ENCODE measurements at regions not wholly inside any gene's neighbourhood (a gene's known extent, or its start where the extent isn't known, plus 50 kb on each side); places are given as distances from the start of the nearest gene placed in this dataset.

- no peak overlapping the region for H3K4me2 ChIP-seq (ENCODE audit: low read length)
- no peaks in the 10 kb centered on the region for H3K79me2 ChIP-seq (ENCODE audit: control insufficient read depth, low read length)
- H3K9me3 ChIP-seq (ENCODE audit: control insufficient read depth, insufficient read depth, low read length), result no peaks in the 10 kb centered on the region
These were observed 159.4 kb upstream of the UBE2E1 start for GRCh38 chr3:23646184-23646920.

GRCh38 chr3:23647706-23648258, 158.0 kb upstream of the UBE2E1 start:
- TF ChIP-seq CTCF (IDR thresholded peaks at IDR 0.05; ENCODE audit: low read depth, low read length, poor library complexity, severe bottlenecking) (no peak), EZH2phosphoT487 (IDR thresholded peaks at IDR 0.05; ENCODE audit: borderline replicate concordance, low read length) (no peak)
- H3K27me3 ChIP-seq (ENCODE audit: control insufficient read depth, low read length), result 0 out of 2 replicates have a peak, but pooled peaks cover 2% of the 10 kb centered on the region
- no peaks in the 10 kb centered on the region for H3K9me2 ChIP-seq (replicated peaks; ENCODE audit: control insufficient read depth, low read length)
- H3K27ac ChIP-seq (ENCODE audit: low read depth, low read length), result no peak overlapping the region
- no peaks in the 10 kb centered on the region for H3K79me2 ChIP-seq (ENCODE audit: control insufficient read depth, low read length)
- H3K9me3 ChIP-seq (ENCODE audit: control insufficient read depth, insufficient read depth, low read length), result no peaks in the 10 kb centered on the region
- H3K4me3 ChIP-seq (ENCODE audit: low read length), result no peak overlapping the region
- no peaks in the 10 kb centered on the region for H4K20me1 ChIP-seq (ENCODE audit: control insufficient read depth, insufficient read depth, low read depth, low read length)
- H3F3A ChIP-seq (ENCODE audit: control insufficient read depth, insufficient read depth), result no peaks in the 10 kb centered on the region
- H3K4me1 ChIP-seq (ENCODE audit: control insufficient read depth, low read length), result peaks cover 23% of the 10 kb centered on the region
- H3K4me2 ChIP-seq (ENCODE audit: low read length), result no peak overlapping the region
- H3K36me3 ChIP-seq (ENCODE audit: control insufficient read depth, low read length), result no peaks in the 10 kb centered on the region

More at GRCh38 chr3:23646184-23646920, 159.4 kb upstream of the UBE2E1 start:
- Histone ChIP-seq H3K4me3 (ENCODE audit: low read length) (no peak overlapping the region), H3K27me3 (ENCODE audit: control insufficient read depth, low read length) (0 out of 2 replicates have a peak, but pooled peaks cover 2% of the 10 kb centered on the region), H3K4me1 (ENCODE audit: control insufficient read depth, low read length) (peaks cover 23% of the 10 kb centered on the region), H3K9me2 (replicated peaks; ENCODE audit: control insufficient read depth, low read length) (no peaks in the 10 kb centered on the region), H3F3A (ENCODE audit: control insufficient read depth, insufficient read depth) (no peaks in the 10 kb centered on the region), H4K20me1 (ENCODE audit: control insufficient read depth, insufficient read depth, low read depth, low read length) (no peaks in the 10 kb centered on the region), H3K27ac (ENCODE audit: low read depth, low read length) (no peak overlapping the region), H3K36me3 (ENCODE audit: control insufficient read depth, low read length) (no peaks in the 10 kb centered on the region)
- TF ChIP-seq EZH2phosphoT487 (IDR thresholded peaks at IDR 0.05; ENCODE audit: borderline replicate concordance, low read length) (no peak), CTCF (IDR thresholded peaks at IDR 0.05; ENCODE audit: low read depth, low read length, poor library complexity, severe bottlenecking) (no peak)

DNA sequence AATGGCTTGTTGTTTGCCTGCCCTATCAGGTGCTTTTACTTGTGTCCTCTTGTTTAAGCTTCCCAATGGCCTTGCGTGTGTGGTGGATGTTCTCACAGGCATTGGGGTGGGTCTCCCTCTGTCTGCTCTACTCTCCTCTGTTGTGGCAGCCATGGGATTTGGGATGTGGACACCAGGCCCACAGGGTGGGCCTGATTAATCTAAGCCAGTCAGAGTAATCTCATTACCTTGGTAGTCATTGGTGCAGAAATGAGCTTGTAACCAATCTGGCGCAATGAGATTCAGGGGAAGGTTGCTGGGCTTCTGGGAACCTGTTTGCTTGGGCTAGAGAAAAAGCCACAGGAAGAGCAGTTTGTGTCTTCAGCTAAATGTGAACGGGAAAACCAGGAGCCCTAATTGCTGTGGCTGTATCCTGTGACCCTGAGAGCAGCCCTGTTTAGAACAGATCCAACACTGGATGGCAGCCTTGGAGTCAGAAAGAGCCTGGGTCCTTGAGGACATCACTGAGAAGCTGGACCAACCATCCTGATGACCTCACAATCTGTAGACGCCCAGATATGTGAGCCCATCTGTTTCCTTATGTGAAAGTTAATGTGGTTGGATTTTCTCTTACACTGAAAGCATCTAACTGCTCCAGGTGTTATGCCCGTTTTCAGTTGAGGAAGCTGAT, 157.3 kb upstream of the UBE2E1 start:
- Histone ChIP-seq H3K9me3 (ENCODE audit: control insufficient read depth, insufficient read depth, low read length) (no peaks in the 10 kb centered on the region), H3K79me2 (ENCODE audit: control insufficient read depth, low read length) (no peaks in the 10 kb centered on the region), H3K27me3 (ENCODE audit: control insufficient read depth, low read length) (0 out of 2 replicates have a peak, but pooled peaks cover 2% of the 10 kb centered on the region), H3K4me2 (ENCODE audit: low read length) (no peak overlapping the region), H3F3A (ENCODE audit: control insufficient read depth, insufficient read depth) (peaks cover 3% of the 10 kb centered on the region), H3K27ac (ENCODE audit: low read depth, low read length) (no peak overlapping the region), H3K36me3 (ENCODE audit: control insufficient read depth, low read length) (no peaks in the 10 kb centered on the region), H4K20me1 (ENCODE audit: control insufficient read depth, insufficient read depth, low read depth, low read length) (no peaks in the 10 kb centered on the region), H3K4me3 (ENCODE audit: low read length) (no peak overlapping the region), H3K9me2 (replicated peaks; ENCODE audit: control insufficient read depth, low read length) (no peaks in the 10 kb centered on the region), H3K4me1 (ENCODE audit: control insufficient read depth, low read length) (peaks cover 26% of the 10 kb centered on the region)
- TF ChIP-seq EZH2phosphoT487 (IDR thresholded peaks at IDR 0.05; ENCODE audit: borderline replicate concordance, low read length) (no peak), CTCF (IDR thresholded peaks at IDR 0.05; ENCODE audit: low read depth, low read length, poor library complexity, severe bottlenecking) (no peak)
